Stimulated activated effector memory CD8-positive, alpha-beta T cell treated with anti-CD3 and anti-CD28 coated beads, Interleukin-12 subunit alpha, Interleukin-12 subunit beta, amount 100 ng/mL, for 72 hours (primary cell): ENCODE measurements at regions not wholly inside any gene's neighbourhood (a gene's known extent, or its start where the extent isn't known, plus 50 kb on each side); places are given as distances from the start of the nearest gene placed in this dataset.

Source experiments
- ATAC-seq: fragments of 150-1000 bp; cut with Tn5 transposase; 2 replicates; pipeline ENCODE4 v1.10.0; 2021
- DNase-seq, 2 donors: peaks; one replicate each; pipeline ENCODE4 v3.0.0; 2021 to 2022; ENCODE audit warnings: low spot score in 2 of 2
- H3K27ac Mint-ChIP-seq: one replicate; pipeline ENCODE4 v1.8.0; 2022; ENCODE audit warnings: mild to moderate bottlenecking, mixed read lengths
- H3K36me3 Mint-ChIP-seq: one replicate; pipeline ENCODE4 v1.8.0; 2022; ENCODE audit warnings: mild to moderate bottlenecking, mixed read lengths
- H3K4me1 Mint-ChIP-seq: one replicate; pipeline ENCODE4 v1.8.0; 2022; ENCODE audit warnings: mixed read lengths
- H3K4me3 Mint-ChIP-seq: one replicate; pipeline ENCODE4 v1.8.0; 2022; ENCODE audit warnings: mild to moderate bottlenecking, mixed read lengths
- H3K9me3 Mint-ChIP-seq: one replicate; pipeline ENCODE4 v1.8.0; 2022; ENCODE audit warnings: mixed read lengths

- Mint-ChIP-seq H3K36me3 (no peaks in the 10 kb centered on the region), H3K27ac (no peak overlapping the region), H3K9me3 (no peaks in the 10 kb centered on the region), H3K4me3 (no peak overlapping the region), H3K4me1 (peaks cover 8% of the 10 kb centered on the region)
- DNase-seq (no peak), ATAC-seq (no peak)
These were observed 581.5 kb upstream of the B3GALT2 start for GRCh38 chr1:193767886-193768285.

- H3K4me3 Mint-ChIP-seq: no peak overlapping the region
- H3K9me3 Mint-ChIP-seq: no peaks in the 10 kb centered on the region
- peaks cover 8% of the 10 kb centered on the region for H3K4me1 Mint-ChIP-seq
- no peak for DNase-seq
- H3K27ac Mint-ChIP-seq: no peak overlapping the region
- H3K36me3 Mint-ChIP-seq: no peaks in the 10 kb centered on the region
- ATAC-seq: no peak
These were observed 579.9 kb upstream of the B3GALT2 start for GRCh38 chr1:193766329-193766728.

DNA sequence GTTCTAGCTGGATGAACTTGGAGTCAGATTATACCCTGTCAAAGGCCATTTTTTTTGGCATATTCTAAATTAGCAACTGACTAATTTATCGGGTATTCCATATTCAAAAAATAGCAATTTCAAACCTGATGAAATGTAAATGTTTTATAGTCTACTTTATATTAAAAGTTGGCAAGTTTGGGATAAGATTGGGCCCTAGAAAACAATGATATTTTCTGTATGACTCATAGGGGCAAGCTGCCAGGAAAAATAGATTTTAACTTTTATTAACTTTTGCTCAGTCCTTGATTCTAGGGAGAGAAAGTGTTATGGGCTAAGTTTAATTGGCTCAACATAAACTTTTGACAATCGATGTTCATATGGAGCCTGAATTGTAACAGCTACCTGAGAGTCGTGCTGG, 576.9 kb upstream of the B3GALT2 start:
- Mint-ChIP-seq H3K4me3 (no peak overlapping the region), H3K36me3 (no peaks in the 10 kb centered on the region), H3K27ac (no peak overlapping the region), H3K9me3 (no peaks in the 10 kb centered on the region), H3K4me1 (no peaks in the 10 kb centered on the region)
- DNase-seq (no peak), ATAC-seq (no peak)

GRCh38 chr1:193762236-193762635, 575.8 kb upstream of the B3GALT2 start:
- no peaks in the 10 kb centered on the region for H3K36me3 Mint-ChIP-seq
- DNase-seq: no peak

DNA sequence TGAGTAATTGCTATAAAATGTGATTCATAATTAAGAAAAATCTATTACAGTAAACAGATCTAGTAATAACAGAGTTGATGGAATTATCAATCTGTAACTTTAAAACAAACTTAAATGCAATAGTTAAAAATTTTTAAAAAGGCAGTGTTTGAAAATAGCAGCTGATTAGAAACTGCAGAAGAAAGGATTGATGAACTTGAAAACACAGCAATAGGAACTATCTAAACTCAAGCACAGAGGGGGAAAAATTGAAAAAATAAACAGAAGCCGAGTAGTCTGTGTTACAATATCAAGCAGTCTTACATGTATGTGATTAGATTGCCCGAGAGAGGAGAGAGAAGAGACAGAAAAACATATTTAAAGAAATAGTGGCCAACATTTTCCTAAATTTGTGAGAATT, 569.0 kb upstream of the B3GALT2 start:
- no peak overlapping the region for H3K27ac Mint-ChIP-seq
- no peaks in the 10 kb centered on the region for H3K9me3 Mint-ChIP-seq
- DNase-seq (no peak), ATAC-seq (no peak)
- H3K4me3 Mint-ChIP-seq: no peak overlapping the region
- no peaks in the 10 kb centered on the region for H3K4me1 Mint-ChIP-seq
- H3K36me3 Mint-ChIP-seq: no peaks in the 10 kb centered on the region

More at GRCh38 chr1:193762236-193762635, 575.8 kb upstream of the B3GALT2 start:
- no peaks in the 10 kb centered on the region for H3K9me3 Mint-ChIP-seq
- H3K4me1 Mint-ChIP-seq: no peaks in the 10 kb centered on the region
- H3K27ac Mint-ChIP-seq: no peak overlapping the region
- ATAC-seq: no peak
- no peak overlapping the region for H3K4me3 Mint-ChIP-seq

- DNase-seq: no peak
- no peak overlapping the region for H3K4me3 Mint-ChIP-seq
- no peaks in the 10 kb centered on the region for H3K4me1 Mint-ChIP-seq
- no peak overlapping the region for H3K27ac Mint-ChIP-seq
- no peak for ATAC-seq
- H3K36me3 Mint-ChIP-seq: no peaks in the 10 kb centered on the region
- H3K9me3 Mint-ChIP-seq: no peaks in the 10 kb centered on the region
These were observed 568.5 kb upstream of the B3GALT2 start for GRCh38 chr1:193754732-193755427.

DNA sequence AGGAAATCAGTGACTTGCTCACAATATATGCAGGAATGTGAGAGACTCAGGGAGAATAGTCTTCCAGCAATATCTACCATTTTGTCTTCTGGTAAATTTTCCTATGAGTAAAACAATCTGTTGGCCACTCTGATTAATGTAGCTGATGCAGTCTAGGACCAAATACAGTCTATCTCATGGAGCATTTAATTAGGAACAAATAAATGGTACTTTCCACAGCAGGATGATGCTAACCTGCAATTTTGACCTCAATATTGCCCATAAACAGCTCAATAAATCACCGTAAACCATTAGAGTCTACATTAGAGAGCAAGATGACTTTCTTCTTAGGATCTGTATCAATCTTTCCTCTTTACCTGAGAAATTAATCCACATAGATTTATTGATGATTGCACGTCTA, 567.7 kb upstream of the B3GALT2 start:
- no peak overlapping the region for H3K4me3 Mint-ChIP-seq
- DNase-seq: no peak
- no peaks in the 10 kb centered on the region for H3K9me3 Mint-ChIP-seq
- no peak for ATAC-seq
- H3K4me1 Mint-ChIP-seq: no peaks in the 10 kb centered on the region
- no peaks in the 10 kb centered on the region for H3K36me3 Mint-ChIP-seq
- no peak overlapping the region for H3K27ac Mint-ChIP-seq

DNA sequence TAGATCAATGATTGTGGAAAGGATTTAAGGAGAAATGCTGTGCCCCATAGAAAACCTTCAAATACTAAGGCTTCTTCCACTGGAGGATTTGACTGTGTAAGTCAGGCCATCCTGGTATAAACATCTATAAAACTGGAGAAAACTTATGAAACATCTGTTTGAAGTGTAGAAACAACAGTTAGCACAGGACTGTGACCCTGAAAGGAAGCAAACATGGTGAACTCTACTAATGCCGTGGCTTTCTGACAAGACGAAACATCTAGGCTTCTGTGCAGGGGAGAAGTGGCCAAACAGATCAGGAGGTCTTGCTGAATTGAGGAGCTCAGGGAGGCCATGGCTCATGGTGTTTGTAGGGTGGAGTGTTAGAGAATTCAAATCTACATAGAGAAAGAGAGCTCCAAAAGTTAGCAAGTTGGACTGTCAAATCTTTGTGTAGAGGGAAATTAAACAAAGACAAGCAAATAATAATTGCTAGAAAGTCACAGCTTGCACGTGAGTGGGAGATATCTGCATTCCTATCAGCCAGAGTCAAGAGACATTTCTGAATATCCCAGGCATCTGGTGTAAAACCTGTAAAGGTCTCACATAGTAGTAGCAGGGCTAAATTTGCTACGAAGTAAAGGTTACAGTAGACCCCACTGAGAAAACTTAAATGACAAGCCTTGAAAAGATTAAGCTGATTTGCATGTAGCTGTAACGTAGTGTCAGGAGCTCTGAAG, 566.8 kb upstream of the B3GALT2 start:
- Mint-ChIP-seq H3K36me3 (no peaks in the 10 kb centered on the region), H3K9me3 (no peaks in the 10 kb centered on the region), H3K4me3 (no peak overlapping the region), H3K4me1 (no peaks in the 10 kb centered on the region), H3K27ac (no peak overlapping the region)
- ATAC-seq (no peak), DNase-seq (no peak)

- no peaks in the 10 kb centered on the region for H3K9me3 Mint-ChIP-seq
- H3K27ac Mint-ChIP-seq: no peak overlapping the region
- DNase-seq (no peak), ATAC-seq (no peak)
- H3K4me3 Mint-ChIP-seq: no peak overlapping the region
- no peaks in the 10 kb centered on the region for H3K36me3 Mint-ChIP-seq
- peaks cover 6% of the 10 kb centered on the region for H3K4me1 Mint-ChIP-seq
These were observed 563.5 kb upstream of the B3GALT2 start for GRCh38 chr1:193749868-193750267.

DNA sequence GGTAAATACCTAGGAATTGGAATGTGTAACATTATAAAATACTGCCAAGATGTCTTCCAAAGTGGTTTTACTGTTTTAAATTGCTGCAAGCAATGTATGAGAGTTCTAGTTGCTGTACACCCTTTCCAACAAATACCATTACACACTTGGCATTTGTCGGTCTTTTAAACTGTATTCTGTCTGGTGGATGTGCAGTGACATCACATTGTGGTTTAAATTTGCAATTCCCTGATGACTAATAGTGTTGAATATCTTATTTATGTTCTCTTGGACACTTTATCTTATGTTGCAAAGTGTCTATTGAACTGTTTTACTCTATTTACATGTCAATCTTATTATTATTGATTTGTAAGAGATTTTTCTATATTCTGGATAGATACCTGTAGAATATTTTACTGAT, 561.2 kb upstream of the B3GALT2 start:
- no peaks in the 10 kb centered on the region for H3K36me3 Mint-ChIP-seq
- no peak overlapping the region for H3K27ac Mint-ChIP-seq
- no peaks in the 10 kb centered on the region for H3K9me3 Mint-ChIP-seq
- no peak for DNase-seq
- peaks cover 6% of the 10 kb centered on the region for H3K4me1 Mint-ChIP-seq
- no peak overlapping the region for H3K4me3 Mint-ChIP-seq
- no peak for ATAC-seq

- no peak for ATAC-seq
- H3K4me3 Mint-ChIP-seq: no peak overlapping the region
- peaks cover 11% of the 10 kb centered on the region for H3K4me1 Mint-ChIP-seq
- H3K9me3 Mint-ChIP-seq: no peaks in the 10 kb centered on the region
- H3K27ac Mint-ChIP-seq: no peak overlapping the region
- H3K36me3 Mint-ChIP-seq: no peaks in the 10 kb centered on the region
- no peak for DNase-seq
These were observed 554.8 kb upstream of the B3GALT2 start for GRCh38 chr1:193741228-193741627.

DNA sequence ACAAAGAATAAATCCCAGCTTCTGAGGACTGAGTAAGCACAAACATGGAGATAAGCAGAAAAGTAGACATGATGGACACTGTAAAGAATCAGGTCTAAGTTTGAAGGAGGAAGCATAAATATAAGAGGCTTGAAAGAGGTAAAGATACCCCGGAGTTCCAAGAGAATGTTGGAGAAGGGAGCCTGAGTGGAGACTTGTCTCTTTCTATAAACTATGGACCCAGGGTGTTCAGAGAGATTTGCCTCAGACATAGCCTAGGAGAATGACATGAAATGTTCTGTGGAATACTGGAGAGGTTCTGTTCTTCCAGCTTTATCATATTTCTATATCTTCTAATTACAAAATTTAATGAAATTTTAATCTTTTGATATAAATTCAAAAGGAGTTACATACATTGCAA, 554.3 kb upstream of the B3GALT2 start:
- no peak overlapping the region for H3K27ac Mint-ChIP-seq
- no peak overlapping the region for H3K4me3 Mint-ChIP-seq
- H3K36me3 Mint-ChIP-seq: no peaks in the 10 kb centered on the region
- ATAC-seq (no peak), DNase-seq (no peak)
- H3K4me1 Mint-ChIP-seq: peaks cover 8% of the 10 kb centered on the region
- no peaks in the 10 kb centered on the region for H3K9me3 Mint-ChIP-seq

DNA sequence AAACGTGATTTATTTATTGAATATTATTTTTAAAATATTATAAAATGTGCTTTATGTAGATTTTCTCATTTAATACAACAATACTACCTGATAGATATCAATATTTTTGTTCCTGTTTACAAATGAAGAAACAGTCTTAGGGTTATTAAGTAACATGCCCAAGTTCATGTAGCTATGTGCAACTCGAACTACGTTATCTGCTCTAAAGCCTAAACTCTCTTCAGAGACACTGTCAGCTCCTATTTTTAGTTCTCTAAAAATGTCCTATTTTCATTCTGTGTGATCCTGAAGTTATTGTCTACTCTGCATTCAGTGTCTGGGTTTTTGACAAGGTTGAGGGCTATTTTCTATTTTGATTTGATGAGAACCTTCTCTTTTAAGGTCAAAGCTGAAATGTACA, 550.1 kb upstream of the B3GALT2 start:
- Mint-ChIP-seq H3K36me3 (no peaks in the 10 kb centered on the region), H3K9me3 (no peaks in the 10 kb centered on the region), H3K4me3 (no peak overlapping the region), H3K4me1 (peaks cover 5% of the 10 kb centered on the region), H3K27ac (no peak overlapping the region)
- DNase-seq (no peak), ATAC-seq (no peak)

DNA sequence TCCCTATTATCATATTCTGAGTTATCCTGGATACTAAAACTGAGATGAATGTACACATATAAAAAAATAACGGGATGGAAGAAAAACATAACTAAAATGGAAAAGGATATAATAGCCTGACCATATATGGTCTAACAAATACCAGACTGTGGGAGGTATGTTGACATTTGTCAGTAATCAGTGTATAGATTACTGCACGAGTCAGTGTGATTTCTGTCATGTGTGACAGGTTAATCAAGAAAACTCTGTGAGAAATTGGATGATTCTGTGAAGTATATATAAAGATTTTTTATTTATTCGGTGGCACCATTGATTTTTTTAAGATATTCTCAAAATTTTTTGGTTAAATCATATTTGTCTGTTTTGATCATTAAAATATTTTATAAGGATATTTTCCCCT, 547.3 kb upstream of the B3GALT2 start:
- ATAC-seq: no peak
- peaks cover 5% of the 10 kb centered on the region for H3K4me1 Mint-ChIP-seq
- H3K4me3 Mint-ChIP-seq: no peak overlapping the region
- H3K27ac Mint-ChIP-seq: no peak overlapping the region
- H3K36me3 Mint-ChIP-seq: no peaks in the 10 kb centered on the region
- no peaks in the 10 kb centered on the region for H3K9me3 Mint-ChIP-seq
- DNase-seq: no peak

- ATAC-seq: no peak
- DNase-seq: no peak
- H3K4me3 Mint-ChIP-seq: no peak overlapping the region
- H3K4me1 Mint-ChIP-seq: peaks cover 11% of the 10 kb centered on the region
- no peak overlapping the region for H3K27ac Mint-ChIP-seq
- H3K36me3 Mint-ChIP-seq: no peaks in the 10 kb centered on the region
- H3K9me3 Mint-ChIP-seq: no peaks in the 10 kb centered on the region
These were observed 543.6 kb upstream of the B3GALT2 start for GRCh38 chr1:193730017-193730416.

DNA sequence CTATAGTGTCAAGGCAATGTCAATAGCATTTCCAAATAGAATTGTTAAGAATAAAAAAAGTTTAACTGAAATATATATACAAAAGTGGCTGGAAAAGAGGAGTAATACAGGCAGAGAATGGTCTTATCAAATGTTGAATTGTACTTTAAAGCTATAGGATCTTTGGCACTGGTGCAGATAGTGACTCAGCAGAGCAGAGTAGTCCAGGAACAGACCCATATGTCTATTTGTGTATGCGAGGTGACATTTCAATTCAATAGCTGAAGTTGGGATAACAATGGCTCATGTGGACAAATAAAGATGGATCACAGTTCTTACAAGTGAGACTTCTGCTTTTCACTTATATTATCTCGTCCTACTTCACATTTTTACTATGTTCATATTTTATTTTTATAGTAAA, 543.0 kb upstream of the B3GALT2 start:
- H3K36me3 Mint-ChIP-seq: no peaks in the 10 kb centered on the region
- ATAC-seq (no peak), DNase-seq (no peak)
- peaks cover 11% of the 10 kb centered on the region for H3K4me1 Mint-ChIP-seq
- H3K4me3 Mint-ChIP-seq: no peak overlapping the region
- H3K9me3 Mint-ChIP-seq: no peaks in the 10 kb centered on the region
- H3K27ac Mint-ChIP-seq: no peak overlapping the region
